HG03520 (cell line): ENCODE measurements at regions not wholly inside any gene's neighbourhood (a gene's known extent, or its start where the extent isn't known, plus 50 kb on each side); places are given as distances from the start of the nearest gene placed in this dataset.
A peak's percentile ranks its signal among the peaks of the same experiment; 100 is the strongest.

Experiments
- ATAC-seq: cut with Tn5 transposase; IDR thresholded peaks from one replicate; pipeline ENCODE4 v1.9.1; 2021; ENCODE audit warnings: mild to moderate bottlenecking, moderate library complexity; ENCODE audit not compliant: unreplicated experiment

DNA sequence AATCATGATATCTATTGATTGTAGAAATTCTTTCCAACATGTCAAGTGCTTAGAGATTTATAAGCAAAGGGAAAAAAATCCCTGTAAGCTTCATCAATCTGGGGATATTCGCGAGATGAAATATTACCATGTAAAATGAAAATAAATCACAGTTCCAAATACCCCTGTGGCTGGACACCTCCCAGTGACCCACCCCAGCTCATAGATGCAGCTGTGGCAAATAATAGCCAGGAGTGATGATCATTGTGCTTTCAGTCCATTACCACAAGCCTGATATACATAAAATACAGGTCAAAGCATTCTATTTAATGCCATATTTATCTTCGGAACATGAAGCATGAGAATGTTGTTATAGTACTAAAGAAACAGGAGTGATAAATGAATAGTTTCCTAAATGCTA, 274.9 kb upstream of the LRRC7 start:
- no peak for ATAC-seq

DNA sequence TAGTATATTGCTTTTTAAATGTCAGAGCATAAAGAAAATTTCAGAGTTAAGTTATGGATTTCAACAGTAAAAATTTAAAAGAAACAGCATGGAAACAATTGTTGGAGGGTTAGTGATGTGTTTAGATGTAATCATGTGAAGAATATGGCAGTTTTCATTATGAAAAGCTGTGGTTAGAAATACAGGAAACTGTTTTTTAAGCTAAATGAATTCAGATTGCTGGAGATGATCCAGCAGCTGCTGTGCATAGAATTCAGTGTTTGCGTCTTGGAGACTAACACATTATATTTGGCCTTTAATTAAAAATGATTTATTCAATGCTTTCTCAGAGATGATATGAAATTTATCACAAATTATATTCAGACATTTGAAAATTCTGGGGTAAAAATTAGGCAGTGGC, 273.6 kb upstream of the LRRC7 start:
- ATAC-seq, result no peak

DNA sequence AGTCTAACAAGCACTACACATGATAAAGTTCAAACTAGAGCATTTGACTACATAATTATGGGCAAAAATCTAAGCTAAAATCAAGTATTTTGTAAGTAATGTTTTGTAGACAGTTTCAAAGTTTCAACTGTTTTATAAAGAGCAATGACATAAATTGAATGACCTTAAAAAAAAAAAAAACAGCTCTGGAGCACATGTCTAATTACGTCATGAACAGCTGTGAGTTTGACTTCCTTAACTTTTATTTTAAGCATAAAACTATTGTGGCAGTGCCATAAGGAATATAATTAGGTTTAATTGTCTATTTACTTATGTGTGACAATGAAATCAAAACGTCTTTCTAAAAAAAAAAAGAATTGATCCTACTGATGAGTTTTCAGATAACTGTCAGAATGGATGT, 272.5 kb upstream of the LRRC7 start:
- ATAC-seq, result no peak

DNA sequence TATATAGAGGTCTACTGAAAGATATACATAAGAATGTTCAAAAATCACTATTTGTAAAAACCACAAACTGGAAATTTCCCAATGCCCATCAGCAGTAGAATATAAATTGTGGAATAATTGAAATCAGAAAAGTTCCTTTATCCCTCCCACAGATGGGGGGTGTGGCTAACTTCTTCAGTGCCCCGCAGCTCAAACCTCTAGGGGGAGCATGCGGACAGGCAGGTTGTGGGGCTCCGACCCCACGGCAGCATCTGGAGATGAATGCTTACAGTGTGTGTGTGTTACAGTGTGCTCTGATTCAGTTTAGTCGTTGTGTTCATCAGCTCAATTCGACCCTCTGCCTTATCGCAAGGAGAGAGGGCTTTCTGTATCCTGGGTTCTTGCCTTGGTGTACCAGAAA, 262.1 kb upstream of the LRRC7 start:
- no peak for ATAC-seq

DNA sequence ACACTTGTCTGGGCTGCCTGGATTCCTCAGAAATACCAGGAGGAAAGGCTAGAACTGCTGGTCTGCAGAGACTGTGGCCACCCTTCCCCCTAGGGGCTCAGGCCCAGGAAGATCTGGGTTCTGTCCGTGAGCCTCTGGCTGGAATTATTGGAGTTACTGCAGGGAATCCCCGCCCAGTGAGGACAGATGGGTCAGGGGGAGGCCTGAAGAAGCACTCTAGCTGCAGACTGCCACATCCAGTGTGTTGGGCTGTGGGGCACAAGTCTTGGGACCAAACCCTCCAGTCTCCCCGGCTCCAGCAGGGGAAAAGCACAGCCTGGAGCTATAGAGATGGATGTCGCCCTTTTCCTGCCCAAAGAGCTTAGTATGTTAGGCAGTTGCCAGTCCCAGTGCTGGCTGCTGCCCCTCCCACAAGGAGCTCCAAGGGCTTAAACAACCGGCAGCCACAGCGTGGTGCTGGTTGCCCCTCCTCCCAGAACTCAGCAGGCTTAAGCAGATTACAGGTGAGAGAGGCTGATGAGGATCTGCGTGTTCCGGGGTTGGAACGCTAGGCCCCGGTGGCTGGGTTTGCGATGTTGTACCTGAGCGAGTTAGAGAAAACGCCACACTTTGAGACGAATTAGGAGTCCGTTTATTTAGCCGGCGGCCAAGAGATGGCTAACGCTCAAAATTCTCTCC, 255.5 kb upstream of the LRRC7 start:
- no peak for ATAC-seq

DNA sequence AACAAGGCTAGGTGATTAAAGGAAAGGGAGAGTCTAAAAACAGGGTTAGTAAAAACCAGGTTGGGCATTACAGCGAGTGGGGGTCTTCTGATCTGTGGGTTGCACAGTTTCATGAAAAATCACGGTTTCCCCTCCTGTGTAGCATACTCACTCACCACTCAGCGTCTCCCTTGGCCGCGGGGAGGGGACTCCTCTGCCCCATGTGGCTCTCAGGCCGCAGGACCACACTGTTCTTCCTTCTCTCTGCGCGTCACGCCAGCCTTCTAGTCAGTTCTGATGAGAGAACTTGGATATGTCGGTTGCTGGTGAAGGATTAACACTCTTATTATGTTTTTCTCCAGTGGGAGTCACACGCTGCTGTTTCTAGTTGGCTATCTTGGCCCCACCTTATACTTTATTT, 254.6 kb upstream of the LRRC7 start:
- no peak for ATAC-seq

DNA sequence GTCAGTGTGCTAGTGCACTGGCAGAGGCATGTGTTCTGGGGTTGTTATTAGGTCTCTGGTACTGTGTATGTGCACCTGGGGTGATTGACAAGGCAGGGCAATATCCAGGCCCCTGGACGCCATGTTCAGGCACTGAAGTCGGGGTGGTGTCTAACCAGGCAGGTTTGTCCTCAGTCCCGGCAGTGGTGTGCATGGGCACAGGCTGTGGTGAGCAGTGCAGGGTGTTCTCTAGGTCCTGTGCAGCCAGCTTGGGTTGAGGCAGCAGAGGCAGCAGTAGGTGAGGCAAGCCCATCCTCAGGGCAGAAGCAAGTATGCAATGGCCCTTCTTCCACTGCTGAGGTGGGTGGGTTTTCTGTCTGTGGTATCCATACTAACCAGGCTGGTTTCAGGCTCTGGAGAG, 252.3 kb upstream of the LRRC7 start:
- ATAC-seq, result no peak

DNA sequence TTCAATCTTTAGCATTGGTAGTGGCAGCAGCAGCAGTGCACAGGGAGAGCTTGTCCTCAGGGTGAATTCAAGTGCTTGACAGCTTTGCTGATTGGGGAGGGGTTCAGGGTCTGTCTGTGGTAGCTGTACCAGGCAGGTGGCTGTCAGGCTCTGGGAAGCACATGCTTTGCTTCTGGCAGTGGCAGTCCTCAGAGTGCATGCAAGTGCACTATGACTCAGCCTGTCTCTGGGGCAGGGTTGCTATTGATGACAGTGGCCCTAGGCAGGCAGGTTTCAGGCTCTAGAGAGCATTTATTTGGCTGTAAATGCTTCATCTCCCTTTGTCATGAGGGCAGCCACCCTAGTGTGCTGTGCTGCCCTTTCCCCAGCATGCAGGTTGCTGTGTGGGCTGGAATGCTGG, 251.9 kb upstream of the LRRC7 start:
- no peak for ATAC-seq

DNA sequence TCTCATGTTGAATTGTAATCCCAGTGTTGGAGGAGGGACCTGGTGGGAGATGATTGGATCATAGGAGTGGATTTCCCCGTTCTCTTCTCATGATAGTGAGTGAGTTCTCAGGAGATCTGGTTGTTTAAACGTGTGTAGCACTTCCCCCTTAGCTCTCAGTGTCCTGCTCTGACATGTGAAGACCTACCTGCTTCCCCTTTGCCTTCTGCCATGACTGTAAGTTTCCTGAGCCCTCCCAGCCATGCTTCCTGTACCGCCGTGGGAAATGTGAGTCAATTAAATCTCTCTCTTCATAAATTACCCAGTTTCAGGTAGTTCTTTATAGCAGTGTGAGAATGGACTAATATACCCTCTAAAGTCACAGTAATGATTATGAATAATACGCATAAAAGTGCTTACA, 248.4 kb upstream of the LRRC7 start:
- ATAC-seq, result no peak

DNA sequence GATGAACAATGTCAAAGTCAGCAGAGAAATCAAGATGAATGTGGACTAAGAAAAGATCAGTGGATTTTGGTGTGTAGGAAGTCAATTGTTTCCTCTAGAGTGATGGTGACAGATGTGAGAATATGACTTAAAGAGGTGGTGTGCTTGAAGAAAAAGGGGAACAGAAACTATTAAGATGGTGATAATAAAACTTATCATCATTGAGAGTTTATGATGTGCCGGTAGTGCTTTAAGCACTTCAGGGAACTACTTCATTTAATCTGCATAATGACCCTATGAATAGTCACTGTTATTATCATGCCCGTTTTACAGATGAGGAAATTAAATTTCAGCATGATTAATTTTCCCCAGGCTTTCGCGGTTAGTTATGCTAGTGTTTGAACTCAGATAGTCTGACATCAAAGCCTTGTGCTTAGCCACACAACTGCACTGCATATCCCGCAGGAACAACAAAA, 246.9 kb upstream of the LRRC7 start:
- peak; percentile 90 for ATAC-seq

DNA sequence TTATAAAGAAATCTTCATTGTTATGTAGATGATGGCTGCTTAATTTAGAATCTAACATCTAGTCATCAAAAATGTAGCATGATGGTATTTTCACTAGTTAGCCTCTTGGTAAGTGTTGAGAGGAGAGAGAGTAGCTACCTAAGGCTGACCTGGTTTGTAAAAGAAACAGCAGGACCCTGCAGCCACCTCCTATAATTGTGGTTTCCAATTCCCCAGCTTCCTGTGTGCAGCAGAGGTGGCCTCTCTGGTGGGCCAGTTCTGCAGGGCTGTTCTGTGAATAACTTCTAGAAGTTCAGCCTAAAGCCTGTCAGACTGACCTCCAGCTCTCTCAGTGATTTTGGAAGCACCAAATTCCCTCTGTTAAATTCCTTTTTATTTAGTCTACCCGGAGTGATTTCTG, 246.4 kb upstream of the LRRC7 start:
- no peak for ATAC-seq

DNA sequence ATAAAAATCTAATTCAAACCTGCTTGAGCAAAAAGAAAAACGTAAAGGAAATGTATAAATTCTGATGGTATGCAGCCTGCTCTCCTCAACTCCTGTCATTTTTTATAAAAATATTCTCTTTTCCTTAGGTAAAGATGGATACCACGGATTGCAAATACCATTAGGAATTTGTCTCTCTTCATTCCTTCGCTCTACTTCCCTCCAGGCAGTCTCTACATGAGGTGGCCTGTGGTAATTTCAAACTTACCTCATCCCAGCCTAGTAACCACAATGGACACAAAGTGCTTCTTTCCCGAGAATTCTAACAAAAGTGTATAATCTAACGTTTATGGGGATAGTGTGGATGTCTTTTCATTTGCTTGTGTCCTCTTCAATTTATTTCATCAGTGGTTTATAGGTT, 239.5 kb upstream of the LRRC7 start:
- ATAC-seq, result no peak

DNA sequence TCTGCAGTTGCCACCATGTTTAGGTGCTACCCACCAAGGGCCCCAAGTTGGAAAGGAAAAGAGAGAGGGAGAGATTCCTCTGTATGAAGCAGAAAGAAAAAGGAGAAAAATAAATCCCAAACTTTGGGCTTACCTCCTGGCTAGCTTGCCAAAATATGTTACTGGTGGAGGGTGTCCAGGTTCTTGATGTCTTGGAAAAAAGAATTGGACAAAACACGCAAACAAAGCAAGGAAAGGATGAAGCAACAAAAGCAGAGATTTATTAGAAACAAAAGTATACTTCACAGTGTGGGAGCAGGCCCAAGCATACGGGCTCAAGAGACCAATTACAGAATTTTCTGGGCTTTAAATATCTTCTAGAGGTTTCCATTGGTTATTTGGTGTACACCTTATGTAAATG, 204.5 kb upstream of the LRRC7 start:
- ATAC-seq, result no peak

DNA sequence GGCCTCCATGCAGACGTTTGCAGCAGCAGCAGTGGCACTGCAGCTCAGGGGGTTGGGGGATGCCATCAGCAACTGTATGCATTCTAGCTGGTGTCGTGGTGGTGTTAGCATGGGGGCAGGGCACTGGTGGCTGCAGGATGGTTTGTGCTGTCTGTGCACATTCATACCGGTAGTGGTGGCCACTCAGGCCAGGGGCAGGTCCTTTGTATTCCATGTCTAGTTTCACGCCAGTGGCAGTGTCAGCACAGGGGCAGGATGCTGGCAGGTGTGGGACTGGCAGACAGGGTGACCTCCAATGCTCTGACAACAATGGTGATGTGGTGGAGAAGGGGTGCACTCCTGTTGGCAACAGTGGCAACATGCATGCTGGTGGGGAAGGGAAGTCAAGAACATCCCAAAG, 194.2 kb upstream of the LRRC7 start:
- ATAC-seq, result no peak

DNA sequence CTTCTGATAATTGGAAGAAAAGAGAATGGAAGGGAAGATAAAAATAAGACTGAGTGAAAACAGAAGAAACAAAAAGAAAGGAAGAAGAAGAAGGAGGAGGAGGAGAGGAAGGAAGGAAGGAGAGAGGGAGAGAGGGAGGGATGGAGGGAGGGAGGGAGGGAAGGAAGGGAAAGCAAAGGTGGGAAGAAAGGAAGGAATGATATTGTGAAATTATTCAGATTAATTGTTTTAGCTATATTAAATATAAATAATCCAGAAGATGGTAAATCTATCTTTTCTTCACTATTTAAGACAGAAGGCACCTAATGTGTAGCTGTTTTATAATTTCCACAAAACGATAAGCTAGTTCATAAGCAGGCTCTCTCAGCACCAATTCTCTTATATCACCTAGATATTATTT, 191.3 kb upstream of the LRRC7 start:
- ATAC-seq, result no peak

DNA sequence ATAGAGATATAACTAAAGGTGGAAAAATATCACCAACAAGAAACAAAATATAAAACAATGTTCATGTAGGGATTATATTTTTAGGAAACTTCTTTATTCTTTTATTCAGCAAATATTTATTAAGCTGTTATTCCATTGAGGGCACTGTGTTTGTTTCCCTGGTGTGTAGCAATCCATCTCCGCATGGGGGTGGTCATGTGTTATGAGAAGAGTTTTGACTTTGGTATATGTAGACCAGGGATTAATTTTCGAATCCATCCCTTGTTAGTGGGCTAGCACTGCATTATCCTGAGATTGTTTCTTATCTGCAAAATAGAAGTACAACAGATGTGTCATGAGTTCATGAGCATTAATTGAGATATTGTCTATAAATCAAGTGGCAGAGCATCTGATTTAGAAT, 190.2 kb upstream of the LRRC7 start:
- ATAC-seq, result no peak

DNA sequence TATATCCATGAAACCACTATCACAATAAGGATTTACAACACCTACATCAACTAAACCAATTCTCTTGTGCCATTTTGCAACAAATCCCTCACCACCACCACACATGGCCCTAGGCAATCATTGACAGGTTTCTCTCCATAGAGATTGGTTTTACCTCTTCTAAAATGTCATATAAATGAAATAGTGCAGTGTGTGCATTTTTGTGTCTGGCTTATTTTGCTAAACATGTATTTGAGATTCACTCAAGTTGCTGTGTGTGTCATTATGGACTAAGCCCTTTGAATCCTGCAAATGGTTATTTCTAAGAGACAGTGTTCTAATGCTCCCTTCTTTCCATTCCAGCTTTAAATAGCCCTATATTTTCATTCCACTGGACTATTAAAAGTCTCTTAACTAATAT, 179.7 kb upstream of the LRRC7 start:
- no peak for ATAC-seq

DNA sequence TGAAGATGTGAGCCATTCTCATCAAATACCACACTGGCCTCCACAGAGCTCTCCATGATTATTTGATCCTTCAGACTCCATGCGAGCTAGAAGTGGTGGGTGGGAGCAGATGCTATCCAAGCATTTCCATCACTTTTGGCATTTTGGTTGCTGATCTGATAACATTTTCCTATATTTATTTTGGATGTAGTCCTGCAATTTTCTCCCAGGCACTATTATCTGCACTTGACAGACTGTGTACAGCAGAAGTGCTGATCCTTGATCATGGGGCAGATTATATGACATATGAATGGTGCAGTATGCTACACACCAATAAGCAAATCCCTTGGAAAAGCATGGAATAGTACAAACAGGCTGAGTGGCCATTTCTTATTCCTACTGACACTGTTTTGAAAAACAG, 167.6 kb upstream of the LRRC7 start:
- no peak for ATAC-seq

DNA sequence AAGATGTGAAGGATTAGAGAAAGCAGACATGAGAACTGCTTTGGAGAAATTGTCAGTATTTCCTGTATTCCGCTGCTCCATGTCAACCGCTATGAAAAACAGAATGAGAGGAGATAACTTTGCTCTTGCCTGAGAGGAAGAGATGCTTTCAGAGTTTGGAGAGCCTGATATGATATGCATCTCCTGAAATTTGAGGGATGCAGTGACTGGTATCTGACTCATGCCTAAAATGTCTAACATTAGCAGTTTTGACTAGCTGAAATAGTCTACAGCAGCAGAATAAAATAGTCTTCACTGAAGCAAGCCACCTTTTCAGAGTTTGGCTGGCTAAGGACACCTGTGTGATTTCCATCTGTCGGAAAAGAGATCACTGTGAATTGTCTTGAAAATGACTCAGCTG, 165.8 kb upstream of the LRRC7 start:
- ATAC-seq, result no peak

DNA sequence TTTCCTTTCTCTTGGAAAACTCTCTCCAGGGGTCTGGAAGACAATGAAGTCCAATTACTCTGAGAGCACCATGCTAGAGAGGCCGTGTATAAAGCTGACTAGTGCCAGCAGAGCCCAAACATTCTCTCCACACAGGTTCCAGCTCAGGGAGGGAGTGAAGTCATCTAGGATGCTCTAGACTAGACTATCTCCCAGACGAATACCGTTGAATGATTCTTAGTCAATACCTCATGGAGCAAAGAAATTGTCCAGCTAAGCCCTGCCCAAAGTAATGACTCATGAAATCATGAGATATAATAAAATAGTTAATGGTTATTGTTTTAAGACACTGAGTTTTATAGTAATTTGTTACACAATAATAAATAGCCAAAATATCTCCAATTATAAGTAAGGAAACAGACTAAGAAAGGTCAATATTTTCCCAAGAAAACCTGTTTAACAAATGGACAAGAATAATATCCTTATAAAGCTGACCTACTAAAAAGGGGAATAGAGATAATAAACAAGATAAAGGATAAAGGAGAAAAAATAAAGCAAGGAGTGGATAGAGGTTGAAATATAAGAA, 163.9 kb upstream of the LRRC7 start:
- ATAC-seq, result no peak

DNA sequence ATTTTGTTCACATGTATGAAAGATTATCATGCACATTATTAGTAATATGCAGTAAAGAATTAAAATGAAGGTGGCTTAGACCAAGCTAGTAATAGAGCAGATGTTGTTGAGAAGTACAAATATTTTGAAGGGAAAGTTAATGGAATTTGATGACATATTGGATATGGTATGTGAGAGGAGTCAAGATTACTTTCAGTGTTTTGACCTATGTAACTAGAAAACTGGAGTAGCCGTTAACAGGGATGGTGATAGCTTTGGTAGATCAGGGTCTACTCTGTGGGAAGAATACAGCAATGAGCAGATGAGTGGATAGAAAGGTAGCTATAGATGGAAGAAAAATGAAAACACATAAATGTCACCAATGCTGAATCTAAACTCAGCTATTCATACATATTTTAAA, 163.2 kb upstream of the LRRC7 start:
- ATAC-seq, result no peak

DNA sequence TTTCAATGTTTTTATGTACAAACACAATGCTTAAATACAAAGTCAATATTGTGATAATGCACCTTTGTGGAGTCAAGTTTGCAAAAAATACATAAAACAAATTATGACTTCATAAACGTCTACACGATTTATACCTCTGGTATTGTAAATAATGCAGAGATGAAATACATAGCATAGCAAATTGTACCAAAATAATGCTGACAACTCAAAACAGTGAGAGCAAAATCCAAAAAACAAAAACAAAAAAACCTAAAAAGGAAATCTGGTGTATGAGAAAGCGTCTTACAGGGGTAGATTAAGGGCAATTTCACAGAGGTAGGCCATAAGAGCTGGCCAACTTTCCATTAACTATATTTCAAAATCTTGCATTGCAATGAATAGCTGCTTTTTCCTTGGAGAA, 161.5 kb upstream of the LRRC7 start:
- ATAC-seq, result no peak
